Astrocyte (in vitro differentiated cells and primary cell): ENCODE measurements at regions not wholly inside any gene's neighbourhood (a gene's known extent, or its start where the extent isn't known, plus 50 kb on each side); places are given as distances from the start of the nearest gene placed in this dataset.

Experiments
- DNase-seq: peaks from one replicate; pipeline ENCODE4 v3.0.0-alpha.2; 2010; ENCODE audit warnings: low read depth
- FAIRE-seq: peaks from 2 replicates; lab custom pipeline; 2011; peaks lifted over from hg19 to GRCh38; lab: Jason Lieb, UNC
- H2AFZ ChIP-seq: 2 replicates; pipeline ENCODE4 v1.6.0; 2012; ENCODE audit warnings: low read depth, low read length, inconsistent platforms
- H3K27ac ChIP-seq: 2 replicates; pipeline ENCODE4 v1.5.1; 2011; ENCODE audit warnings: low read depth, low read length, inconsistent platforms
- H3K27me3 ChIP-seq: 2 replicates; pipeline ENCODE4 v1.6.0; 2011; ENCODE audit warnings: low read length, inconsistent platforms; ENCODE audit not compliant: insufficient read depth
- H3K36me3 ChIP-seq: 2 replicates; pipeline ENCODE4 v1.5.1; 2011; ENCODE audit warnings: low read length, inconsistent platforms; ENCODE audit not compliant: insufficient read depth
- H3K4me1 ChIP-seq: 2 replicates; pipeline ENCODE4 v1.5.1; 2011; ENCODE audit warnings: low read length, inconsistent platforms; ENCODE audit not compliant: insufficient read depth
- H3K4me2 ChIP-seq: 2 replicates; pipeline ENCODE4 v1.6.0; 2012; ENCODE audit warnings: low read length, inconsistent platforms
- H3K4me3 ChIP-seq: 2 replicates; pipeline ENCODE4 v1.5.1; 2011; ENCODE audit warnings: low read depth, mild to moderate bottlenecking, low read length, inconsistent platforms; ENCODE audit not compliant: insufficient read depth
- H3K79me2 ChIP-seq: 2 replicates; pipeline ENCODE4 v1.6.0; 2012; ENCODE audit warnings: mild to moderate bottlenecking, low read length, inconsistent platforms; ENCODE audit not compliant: insufficient read depth
- H3K9ac ChIP-seq: 2 replicates; pipeline ENCODE4 v1.6.0; 2012; ENCODE audit warnings: mild to moderate bottlenecking, low read length, inconsistent platforms
- H3K9me3 ChIP-seq: 2 replicates; pipeline ENCODE4 v1.5.1; 2012; ENCODE audit warnings: low read depth, mild to moderate bottlenecking, low read length, inconsistent platforms; ENCODE audit not compliant: insufficient read depth
- H4K20me1 ChIP-seq: 2 replicates; pipeline ENCODE4 v1.6.0; 2012; ENCODE audit warnings: low read length, inconsistent platforms; ENCODE audit not compliant: insufficient read depth
- H3K27ac Mint-ChIP-seq: one replicate; pipeline ENCODE4 v1.8.0; 2021; ENCODE audit warnings: mild to moderate bottlenecking, mixed read lengths; ENCODE audit not compliant: unreplicated experiment
- H3K27me3 Mint-ChIP-seq: one replicate; pipeline ENCODE4 v1.8.0; 2021; ENCODE audit warnings: low read depth, mixed read lengths; ENCODE audit not compliant: unreplicated experiment
- H3K36me3 Mint-ChIP-seq: one replicate; pipeline ENCODE4 v1.8.0; 2021; ENCODE audit warnings: low read depth, mixed read lengths; ENCODE audit not compliant: unreplicated experiment
- H3K4me1 Mint-ChIP-seq: one replicate; pipeline ENCODE4 v1.8.0; 2021; ENCODE audit warnings: low read depth, mixed read lengths; ENCODE audit not compliant: unreplicated experiment
- H3K4me3 Mint-ChIP-seq: one replicate; pipeline ENCODE4 v1.8.0; 2021; ENCODE audit warnings: mild to moderate bottlenecking, moderate library complexity, mixed read lengths; ENCODE audit not compliant: unreplicated experiment
- H3K9me3 Mint-ChIP-seq: one replicate; pipeline ENCODE4 v1.8.0; 2021; ENCODE audit warnings: mild to moderate bottlenecking, mixed read lengths; ENCODE audit not compliant: unreplicated experiment
- CTCF ChIP-seq: IDR thresholded peaks from 2 replicates; pipeline ENCODE4 v1.5.1; 2011; ENCODE audit warnings: low read depth, mild to moderate bottlenecking, inconsistent platforms, low read length, moderate library complexity; ENCODE audit not compliant: insufficient read depth
- EZH2 ChIP-seq: IDR thresholded peaks from 2 replicates; pipeline ENCODE4 v1.6.1; 2012; ENCODE audit warnings: mild to moderate bottlenecking, low read length, inconsistent platforms; ENCODE audit not compliant: insufficient read depth

GRCh38 chr11:15579287-15580001 lies 464.7 kb downstream of the INSC start:
- Histone ChIP-seq H2AFZ (no peak overlapping the region), H3K4me3 (no peak overlapping the region), H3K79me2 (no peaks in the 10 kb centered on the region), H3K27ac (no peak overlapping the region), H3K9me3 (no peaks in the 10 kb centered on the region), H3K9ac (no peak overlapping the region), H3K4me1 (no peaks in the 10 kb centered on the region), H4K20me1 (no peaks in the 10 kb centered on the region), H3K27me3 (no peaks in the 10 kb centered on the region), H3K4me2 (no peak overlapping the region), H3K36me3 (no peaks in the 10 kb centered on the region)
- H3K4me3 Mint-ChIP-seq = no peak overlapping the region
- FAIRE-seq = no peak
- H3K9me3 Mint-ChIP-seq = no peaks in the 10 kb centered on the region
- H3K36me3 Mint-ChIP-seq = no peaks in the 10 kb centered on the region
- DNase-seq = no peak
- H3K27me3 Mint-ChIP-seq = peaks cover 3% of the 10 kb centered on the region
- H3K27ac Mint-ChIP-seq = no peak overlapping the region
- peaks cover 12% of the 10 kb centered on the region for H3K4me1 Mint-ChIP-seq
- TF ChIP-seq CTCF (no peak), EZH2 (no peak)

GRCh38 chr11:15580056-15580774 lies 465.5 kb downstream of the INSC start:
- Mint-ChIP-seq H3K27ac (no peak overlapping the region), H3K9me3 (no peaks in the 10 kb centered on the region), H3K4me3 (no peak overlapping the region), H3K27me3 (peaks cover 3% of the 10 kb centered on the region), H3K36me3 (no peaks in the 10 kb centered on the region), H3K4me1 (peaks cover 10% of the 10 kb centered on the region)
- H3K4me3 ChIP-seq = no peak overlapping the region
- no peak overlapping the region for H3K27ac ChIP-seq
- no peak overlapping the region for H2AFZ ChIP-seq
- no peaks in the 10 kb centered on the region for H3K4me1 ChIP-seq
- no peak overlapping the region for H3K9ac ChIP-seq
- no peaks in the 10 kb centered on the region for H3K36me3 ChIP-seq
- H3K9me3 ChIP-seq = no peaks in the 10 kb centered on the region
- DNase-seq (no peak), FAIRE-seq (no peak)
- no peaks in the 10 kb centered on the region for H3K27me3 ChIP-seq
- H3K4me2 ChIP-seq = no peak overlapping the region
- no peaks in the 10 kb centered on the region for H3K79me2 ChIP-seq
- no peak for TF ChIP-seq EZH2
- no peak for TF ChIP-seq CTCF
- no peaks in the 10 kb centered on the region for H4K20me1 ChIP-seq

GRCh38 chr11:15580775-15581095 lies 466.0 kb downstream of the INSC start:
- Mint-ChIP-seq H3K9me3 (no peaks in the 10 kb centered on the region), H3K4me3 (no peak overlapping the region), H3K4me1 (peaks cover 10% of the 10 kb centered on the region), H3K27ac (no peak overlapping the region), H3K36me3 (no peaks in the 10 kb centered on the region), H3K27me3 (peaks cover 3% of the 10 kb centered on the region)
- FAIRE-seq = no peak
- Histone ChIP-seq H3K27me3 (no peaks in the 10 kb centered on the region), H2AFZ (no peak overlapping the region), H3K79me2 (no peaks in the 10 kb centered on the region), H3K4me1 (no peaks in the 10 kb centered on the region), H3K4me3 (no peak overlapping the region), H3K9me3 (no peaks in the 10 kb centered on the region), H3K4me2 (no peak overlapping the region), H4K20me1 (no peaks in the 10 kb centered on the region), H3K36me3 (no peaks in the 10 kb centered on the region), H3K27ac (no peak overlapping the region), H3K9ac (no peak overlapping the region)
- TF ChIP-seq CTCF = no peak
- no peak for TF ChIP-seq EZH2
- no peak for DNase-seq
